ENCODE measurements at regions not wholly inside any gene's neighbourhood (a gene's known extent, or its start where the extent isn't known, plus 50 kb on each side); places are given as distances from the start of the nearest gene placed in this dataset.

GRCh38 chr11:26191193-26191592, 140.7 kb upstream of the ANO3 start:
- Histone ChIP-seq H3K79me2 (no peaks in the 10 kb centered on the region), H3K4me1 (no peaks in the 10 kb centered on the region), H3K27me3 (ENCODE audit: control insufficient read depth, insufficient read depth, low read length) (no peaks in the 10 kb centered on the region), H2AFZ (no peak overlapping the region), H3K9ac (no peak overlapping the region), H3K36me3 (ENCODE audit: control insufficient read depth, insufficient read depth, low read length) (no peaks in the 10 kb centered on the region), H3K9me3 (ENCODE audit: control insufficient read depth, low read length) (no peaks in the 10 kb centered on the region), H3K27ac (no peak overlapping the region), H3K4me3 (ENCODE audit: low read depth, low read length) (no peak overlapping the region), H3K4me2 (ENCODE audit: low read length) (no peak overlapping the region)
- TF ChIP-seq CTCF (IDR thresholded peaks at IDR 0.05) = no peak

- Histone ChIP-seq H3K9me3 (ENCODE audit: control insufficient read depth, low read length) (no peaks in the 10 kb centered on the region), H3K79me2 (no peaks in the 10 kb centered on the region), H3K4me3 (ENCODE audit: low read depth, low read length) (no peak overlapping the region), H3K4me1 (no peaks in the 10 kb centered on the region), H3K4me2 (ENCODE audit: low read length) (no peak overlapping the region), H3K36me3 (ENCODE audit: control insufficient read depth, insufficient read depth, low read length) (no peaks in the 10 kb centered on the region), H3K9ac (no peak overlapping the region), H2AFZ (no peak overlapping the region), H3K27me3 (ENCODE audit: control insufficient read depth, insufficient read depth, low read length) (no peaks in the 10 kb centered on the region), H3K27ac (no peak overlapping the region)
- no peak for TF ChIP-seq CTCF (IDR thresholded peaks at IDR 0.05)
Observed at GRCh38 chr11:26193694-26194365, 138.1 kb upstream of the ANO3 start.

- TF ChIP-seq CTCF (IDR thresholded peaks at IDR 0.05) = no peak
- Histone ChIP-seq H2AFZ (no peak overlapping the region), H3K36me3 (ENCODE audit: control insufficient read depth, insufficient read depth, low read length) (no peaks in the 10 kb centered on the region), H3K9ac (no peak overlapping the region), H3K4me1 (no peaks in the 10 kb centered on the region), H3K27ac (no peak overlapping the region), H3K79me2 (no peaks in the 10 kb centered on the region), H3K4me3 (ENCODE audit: low read depth, low read length) (no peak overlapping the region), H3K27me3 (ENCODE audit: control insufficient read depth, insufficient read depth, low read length) (no peaks in the 10 kb centered on the region), H3K4me2 (ENCODE audit: low read length) (no peak overlapping the region), H3K9me3 (ENCODE audit: control insufficient read depth, low read length) (no peaks in the 10 kb centered on the region)
Observed at GRCh38 chr11:26194881-26195280, 137.0 kb upstream of the ANO3 start.

GRCh38 chr11:26198532-26199096, 133.3 kb upstream of the ANO3 start:
- no peak overlapping the region for H3K4me3 ChIP-seq (ENCODE audit: low read depth, low read length)
- H3K4me2 ChIP-seq (ENCODE audit: low read length) = no peak overlapping the region
- no peak for TF ChIP-seq CTCF (IDR thresholded peaks at IDR 0.05)
- no peaks in the 10 kb centered on the region for H3K27me3 ChIP-seq (ENCODE audit: control insufficient read depth, insufficient read depth, low read length)
- H3K9me3 ChIP-seq (ENCODE audit: control insufficient read depth, low read length) = no peaks in the 10 kb centered on the region
- H3K9ac ChIP-seq = no peak overlapping the region
- H3K79me2 ChIP-seq = no peaks in the 10 kb centered on the region
- H3K4me1 ChIP-seq = no peaks in the 10 kb centered on the region
- H3K27ac ChIP-seq = no peak overlapping the region
- H2AFZ ChIP-seq = no peak overlapping the region
- H3K36me3 ChIP-seq (ENCODE audit: control insufficient read depth, insufficient read depth, low read length) = no peaks in the 10 kb centered on the region
